GM19035 (cell line): ENCODE measurements at regions not wholly inside any gene's neighbourhood (a gene's known extent, or its start where the extent isn't known, plus 50 kb on each side); places are given as distances from the start of the nearest gene placed in this dataset.

Source experiments
- ATAC-seq: cut with Tn5 transposase; IDR thresholded peaks from one replicate; pipeline ENCODE4 v1.9.1; 2021; ENCODE audit not compliant: unreplicated experiment

- ATAC-seq, result no peak
Observed at GRCh38 chr17:73723317-73723716, 79.1 kb upstream of the SDK2 start.

GRCh38 chr17:73724341-73724740 is 80.1 kb upstream of the SDK2 start:
- ATAC-seq, result no peak

GRCh38 chr17:73724990-73725389 is 80.7 kb upstream of the SDK2 start:
- no peak for ATAC-seq

- ATAC-seq, result no peak
Observed at GRCh38 chr17:73725794-73726515, 81.7 kb upstream of the SDK2 start.

- ATAC-seq, result no peak
Observed at GRCh38 chr17:73727941-73728340, 83.7 kb upstream of the SDK2 start.

GRCh38 chr17:73729101-73729500 is 84.9 kb upstream of the SDK2 start:
- ATAC-seq, result no peak

GRCh38 chr17:73731733-73732132 is 87.5 kb upstream of the SDK2 start:
- no peak for ATAC-seq

GRCh38 chr17:73733517-73733916 is 89.3 kb upstream of the SDK2 start:
- no peak for ATAC-seq

- no peak for ATAC-seq
Observed at GRCh38 chr17:73735245-73735644, 91.0 kb upstream of the SDK2 start.

GRCh38 chr17:73738751-73739575 is 94.7 kb upstream of the SDK2 start:
- no peak for ATAC-seq

GRCh38 chr17:73740370-73740769 is 96.1 kb upstream of the SDK2 start:
- ATAC-seq, result no peak

GRCh38 chr17:73742948-73743381 is 98.7 kb upstream of the SDK2 start:
- ATAC-seq, result no peak

GRCh38 chr17:73743518-73744201 is 99.4 kb upstream of the SDK2 start:
- ATAC-seq, result no peak

GRCh38 chr17:73744411-73744810 is 100.2 kb upstream of the SDK2 start:
- ATAC-seq, result no peak

- ATAC-seq, result no peak
Observed at GRCh38 chr17:73746314-73747073, 102.2 kb upstream of the SDK2 start.

- ATAC-seq, result no peak
Observed at GRCh38 chr17:73747221-73748002, 103.2 kb upstream of the SDK2 start.

GRCh38 chr17:73748508-73748907 is 104.3 kb upstream of the SDK2 start:
- no peak for ATAC-seq

- ATAC-seq, result no peak
Observed at GRCh38 chr17:73749337-73749823, 105.1 kb upstream of the SDK2 start.

GRCh38 chr17:73749928-73750605 is 105.8 kb upstream of the SDK2 start:
- no peak for ATAC-seq

- ATAC-seq, result no peak
Observed at GRCh38 chr17:73750975-73751374, 106.7 kb upstream of the SDK2 start.
